GM13976 (cell line): ENCODE measurements at regions not wholly inside any gene's neighbourhood (a gene's known extent, or its start where the extent isn't known, plus 50 kb on each side); places are given as distances from the start of the nearest gene placed in this dataset.

ENCODE experiments used
- DNase-seq: peaks from one replicate; pipeline ENCODE4 v3.0.0; 2012; ENCODE audit warnings: low spot score
- CTCF ChIP-seq: IDR thresholded peaks from 2 replicates; pipeline ENCODE4 v1.5.1; 2012; ENCODE audit warnings: borderline replicate concordance, mild to moderate bottlenecking; ENCODE audit not compliant: insufficient read depth; ENCODE audit errors: extremely low read depth, missing control alignments, control extremely low read depth
- in situ Hi-C: fragments of 300-500 bp; cut with MboI; formaldehyde crosslinking; loops from one replicate; pipeline ENCODE4 v1.12.0; 2022; ENCODE audit warnings: low sequenced_read_pairs, mixed read lengths, inconsistent platforms; ENCODE audit not compliant: unreplicated experiment

- TF ChIP-seq CTCF, result no peak
- DNase-seq, result no peak
- in situ Hi-C loops, result no loop called here
Measured at GRCh38 chr18:64254399-64255093, 105.7 kb upstream of the LINC00305 start.

DNA sequence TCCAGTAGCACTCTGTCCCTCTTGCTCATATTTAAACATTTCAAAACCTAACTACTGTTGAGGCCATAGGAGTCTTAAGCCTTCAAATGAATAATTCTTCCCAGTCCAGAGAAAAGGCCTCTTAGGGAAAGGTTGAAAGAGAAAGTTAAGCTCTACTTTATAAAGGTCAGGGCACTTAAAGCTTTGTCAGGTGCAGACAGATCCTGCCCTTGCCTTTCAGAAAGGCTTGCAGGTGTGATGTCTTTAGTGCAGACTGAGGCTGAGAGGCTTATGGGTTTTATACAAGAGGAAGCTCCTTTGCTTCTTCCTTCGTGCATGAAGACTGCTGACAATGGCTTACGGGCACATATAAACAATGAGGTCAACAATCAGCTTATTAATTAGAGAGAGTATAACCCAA lies 105.0 kb upstream of the LINC00305 start:
- no peak for TF ChIP-seq CTCF
- in situ Hi-C loops, result no loop called here
- no peak for DNase-seq

GRCh38 chr18:64253222-64253621 lies 104.3 kb upstream of the LINC00305 start:
- DNase-seq, result no peak
- in situ Hi-C loops, result no loop called here
- no peak for TF ChIP-seq CTCF

DNA sequence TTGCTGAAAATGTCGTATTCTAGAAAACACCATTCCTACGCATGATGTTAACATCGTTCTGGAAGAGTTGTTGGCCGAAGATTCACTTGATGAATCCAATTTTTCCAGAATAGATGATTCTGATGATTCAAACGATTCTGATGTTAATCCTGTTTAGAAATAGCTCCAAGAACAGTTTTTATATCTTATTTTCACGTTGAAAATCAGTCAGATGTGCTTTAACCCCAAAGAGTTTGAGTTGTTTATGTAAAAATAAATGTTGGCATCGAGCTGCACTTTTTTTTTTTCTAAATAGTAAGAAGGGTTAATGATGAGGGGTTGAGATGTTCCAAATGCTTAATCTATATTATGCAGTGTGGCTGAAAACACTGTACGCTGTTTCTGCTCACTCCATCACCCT lies 99.9 kb upstream of the LINC00305 start:
- TF ChIP-seq CTCF, result no peak
- in situ Hi-C loops, result no loop called here
- DNase-seq, result no peak

- in situ Hi-C loops, result no loop called here
- TF ChIP-seq CTCF, result no peak
- DNase-seq, result no peak
Measured at GRCh38 chr18:64245126-64245861, 96.4 kb upstream of the LINC00305 start.

DNA sequence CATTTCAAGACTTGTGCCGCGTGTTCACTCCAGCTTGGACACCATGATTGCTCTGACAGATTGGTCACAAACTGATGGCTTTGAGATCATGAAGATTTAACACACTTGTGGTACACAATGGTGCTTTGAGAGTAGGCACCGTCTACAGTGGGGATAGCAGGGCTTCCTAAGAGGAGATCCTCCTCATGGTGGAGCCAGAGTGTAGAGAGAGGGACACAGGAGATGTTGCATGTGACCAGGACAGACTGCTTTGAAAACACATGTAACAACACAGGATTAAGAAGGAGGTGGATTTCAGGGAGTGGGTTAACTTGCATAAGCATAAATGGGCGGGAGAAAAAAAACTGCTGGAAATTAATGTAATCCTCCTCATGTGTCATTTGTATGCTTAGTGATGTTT lies 95.7 kb upstream of the LINC00305 start:
- no peak for TF ChIP-seq CTCF
- in situ Hi-C loops, result no loop called here
- no peak for DNase-seq
